HG03175 (cell line): ENCODE measurements at regions not wholly inside any gene's neighbourhood (a gene's known extent, or its start where the extent isn't known, plus 50 kb on each side); places are given as distances from the start of the nearest gene placed in this dataset.

Experiments
- ATAC-seq: cut with Tn5 transposase; IDR thresholded peaks from one replicate; pipeline ENCODE4 v1.9.1; 2021; ENCODE audit warnings: mild to moderate bottlenecking, moderate library complexity; ENCODE audit not compliant: unreplicated experiment

GRCh38 chr3:127405791-127406190 is 117.9 kb upstream of the PRR20G start:
- no peak for ATAC-seq

- ATAC-seq, result no peak
Observed at GRCh38 chr3:127405010-127405598, 117.3 kb upstream of the PRR20G start.

- ATAC-seq, result no peak
Observed at GRCh38 chr3:127404221-127405009, 116.6 kb upstream of the PRR20G start.

GRCh38 chr3:127403795-127404194 is 115.9 kb upstream of the PRR20G start:
- no peak for ATAC-seq

GRCh38 chr3:127399154-127399553 is 111.3 kb upstream of the PRR20G start:
- ATAC-seq, result no peak

- no peak for ATAC-seq
Observed at GRCh38 chr3:127396473-127396872, 108.6 kb upstream of the PRR20G start.

- ATAC-seq, result no peak
Observed at GRCh38 chr3:127395663-127396355, 108.0 kb upstream of the PRR20G start.

GRCh38 chr3:127394984-127395662 is 107.3 kb upstream of the PRR20G start:
- ATAC-seq, result no peak

GRCh38 chr3:127394031-127394430 is 106.2 kb upstream of the PRR20G start:
- no peak for ATAC-seq

- ATAC-seq, result no peak
Observed at GRCh38 chr3:127393131-127393820, 105.4 kb upstream of the PRR20G start.

- ATAC-seq, result no peak
Observed at GRCh38 chr3:127392156-127392490, 104.3 kb upstream of the PRR20G start.

- no peak for ATAC-seq
Observed at GRCh38 chr3:127391436-127392155, 103.8 kb upstream of the PRR20G start.

- no peak for ATAC-seq
Observed at GRCh38 chr3:127390365-127391025, 102.6 kb upstream of the PRR20G start.

GRCh38 chr3:127389913-127390312 is 102.1 kb upstream of the PRR20G start:
- ATAC-seq, result no peak

GRCh38 chr3:127389420-127389819 is 101.6 kb upstream of the PRR20G start:
- no peak for ATAC-seq

- ATAC-seq, result no peak
Observed at GRCh38 chr3:127388427-127388826, 100.6 kb upstream of the PRR20G start.

GRCh38 chr3:127387556-127388153 is 99.8 kb upstream of the PRR20G start:
- no peak for ATAC-seq

- no peak for ATAC-seq
Observed at GRCh38 chr3:127387119-127387518, 99.3 kb upstream of the PRR20G start.

- ATAC-seq, result no peak
Observed at GRCh38 chr3:127386490-127386889, 98.6 kb upstream of the PRR20G start.

- no peak for ATAC-seq
Observed at GRCh38 chr3:127385540-127385870, 97.7 kb upstream of the PRR20G start.
